NCI-H2227 (cell line): ENCODE measurements at regions not wholly inside any gene's neighbourhood (a gene's known extent, or its start where the extent isn't known, plus 50 kb on each side); places are given as distances from the start of the nearest gene placed in this dataset.
"Not testable (repeated sequence)": the region's sequence is repeated elsewhere in the genome, so short reads cannot be mapped to it uniquely, and the experiment has no call there.

Source experiments
- DNase-seq: peaks from one replicate; lab custom pipeline; 2025; ENCODE audit not compliant: unreplicated experiment; lab: John Stamatoyannopoulos, UW

DNA sequence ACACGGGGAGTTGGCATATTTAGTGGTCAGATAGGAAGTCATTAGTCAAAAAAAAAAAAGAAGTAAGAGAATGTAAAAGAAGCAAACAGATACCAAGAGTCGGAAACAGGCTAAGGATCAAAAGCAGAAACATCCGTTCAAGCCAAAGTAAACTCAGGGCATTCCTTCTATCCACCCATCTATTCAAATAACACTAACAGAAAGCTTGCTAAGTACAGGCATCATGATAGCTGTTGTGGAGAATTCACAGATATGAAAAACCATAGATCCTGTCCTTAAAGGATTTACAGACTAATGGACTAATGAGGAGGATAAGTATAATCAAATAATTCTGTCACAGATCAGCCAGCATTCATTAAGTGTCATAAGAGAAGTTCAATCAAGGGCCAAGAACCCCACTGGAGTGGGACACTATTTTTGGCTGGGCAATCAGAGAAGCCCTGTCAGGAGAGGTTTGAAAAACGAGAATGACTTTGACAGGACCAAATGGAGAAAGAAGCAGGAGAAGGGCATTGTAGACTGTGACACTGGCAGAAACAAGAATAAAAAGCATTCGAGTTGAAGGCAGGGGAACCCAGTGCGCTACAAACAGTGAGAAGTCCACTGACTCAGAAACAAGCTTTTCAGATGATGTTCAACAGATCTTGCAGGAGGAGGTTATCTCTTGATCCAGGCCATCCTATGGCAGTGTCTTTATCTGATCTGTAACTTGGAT lies 154.2 kb upstream of the TSLP start:
- no peak for DNase-seq

DNA sequence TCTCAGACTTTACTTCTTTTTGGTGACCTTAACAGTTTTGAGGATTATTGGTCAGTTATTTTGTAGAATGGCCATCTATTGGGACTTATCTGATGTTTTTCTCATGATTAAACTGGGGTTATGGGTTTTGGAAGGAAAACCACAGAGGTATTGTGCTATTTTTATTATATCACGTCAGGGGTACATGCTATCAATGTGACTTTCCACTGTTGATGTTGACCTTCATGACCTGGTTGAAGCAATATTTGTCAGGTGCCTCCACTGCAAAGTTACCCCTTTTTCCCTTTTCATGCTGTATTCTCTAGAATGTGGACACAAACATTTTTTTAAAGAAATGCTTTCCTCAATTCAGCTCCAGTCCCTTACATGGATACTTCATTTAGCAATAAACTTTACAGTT lies 152.8 kb upstream of the TSLP start:
- DNase-seq = no peak

DNA sequence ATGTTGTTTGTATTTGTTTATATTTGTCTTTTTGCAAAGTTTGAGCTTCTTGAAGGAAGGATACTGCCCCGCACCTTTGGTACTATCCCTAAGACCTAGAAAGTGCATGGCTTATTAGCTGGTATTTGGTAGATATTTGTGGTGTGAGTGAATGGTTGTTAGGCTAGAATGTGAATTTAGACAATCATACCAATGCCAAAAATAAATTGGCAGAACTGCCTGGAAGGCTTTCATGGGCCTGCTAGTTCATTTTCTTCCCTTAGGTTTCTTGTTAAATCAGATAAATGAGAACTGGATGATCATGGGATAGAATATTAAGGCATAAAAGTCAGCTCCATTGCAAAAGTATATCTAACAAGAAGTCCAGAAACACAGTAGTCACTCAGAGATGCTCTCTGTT lies 147.5 kb upstream of the TSLP start:
- no peak for DNase-seq

DNA sequence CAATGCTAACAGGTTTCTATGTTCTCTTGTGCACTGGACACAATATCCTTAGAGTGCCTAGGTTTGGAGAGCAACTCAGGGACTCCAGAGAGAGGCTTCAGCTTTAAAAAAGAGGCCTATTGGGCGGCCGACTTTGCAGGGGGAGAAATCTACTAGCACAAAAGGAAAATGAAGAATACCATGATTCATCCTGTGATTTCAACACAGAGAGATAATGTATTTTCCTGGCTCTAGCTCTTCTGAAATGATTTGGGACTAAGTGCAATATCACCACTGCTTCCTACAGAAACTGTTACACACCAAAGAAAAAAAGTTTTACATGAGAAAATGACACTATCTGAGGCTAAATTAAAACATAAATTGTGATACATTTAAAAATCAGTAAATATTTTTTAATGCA lies 146.1 kb upstream of the TSLP start:
- no peak for DNase-seq

DNA sequence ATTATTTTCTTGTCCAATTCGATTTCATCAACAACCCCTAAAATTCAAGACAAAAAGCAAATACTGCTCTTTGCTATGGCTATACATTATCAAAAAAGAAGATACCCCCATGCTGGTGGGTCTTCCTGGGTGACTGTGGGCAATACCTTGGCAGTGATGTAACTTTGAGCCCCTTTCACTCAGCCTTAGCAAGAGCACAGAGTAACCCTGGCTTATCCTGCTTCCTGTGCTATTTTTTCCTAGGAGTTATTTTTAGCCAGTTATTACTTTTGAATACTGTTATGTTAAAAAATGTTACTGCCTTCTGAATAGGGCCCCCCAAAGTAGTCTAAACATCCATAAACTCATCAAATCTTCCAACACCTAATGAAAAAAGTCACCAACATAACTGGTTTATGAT lies 145.6 kb upstream of the TSLP start:
- no peak for DNase-seq

DNA sequence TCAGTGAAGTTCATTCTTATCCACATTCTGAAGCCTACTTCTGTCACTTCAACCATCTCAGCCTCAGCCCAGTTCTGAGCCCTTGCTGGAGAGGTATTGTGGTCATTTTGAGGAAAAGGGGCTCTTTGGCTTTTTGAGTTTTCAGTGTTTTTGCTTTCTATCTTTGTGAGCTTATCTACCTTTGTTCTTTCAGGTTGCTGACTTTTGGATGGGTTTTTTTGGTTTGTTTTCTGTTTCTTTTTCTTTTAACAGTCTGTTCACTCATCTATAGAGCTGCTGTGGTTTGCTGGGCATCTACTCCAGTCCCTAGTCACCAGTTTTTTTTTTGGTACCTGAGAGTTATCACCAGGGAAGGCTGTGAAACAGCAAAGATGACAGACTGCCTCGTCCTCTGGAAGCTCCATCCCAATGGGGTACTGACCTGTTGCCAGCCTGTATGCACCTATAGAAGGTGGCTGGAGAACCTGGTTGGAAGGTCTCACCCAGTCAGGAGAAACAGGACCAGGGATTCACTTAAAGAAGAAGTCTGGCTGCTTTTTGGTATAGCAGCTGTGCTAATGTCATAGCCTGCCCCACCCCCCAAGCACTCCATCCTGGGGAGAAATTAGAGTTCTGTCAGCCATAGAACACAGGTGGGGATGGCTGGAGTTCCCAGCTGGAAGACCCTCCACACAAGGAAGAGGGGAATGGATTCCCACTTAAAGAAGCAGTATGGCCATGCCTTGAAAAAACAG lies 138.6 kb upstream of the TSLP start:
- DNase-seq = no peak

DNA sequence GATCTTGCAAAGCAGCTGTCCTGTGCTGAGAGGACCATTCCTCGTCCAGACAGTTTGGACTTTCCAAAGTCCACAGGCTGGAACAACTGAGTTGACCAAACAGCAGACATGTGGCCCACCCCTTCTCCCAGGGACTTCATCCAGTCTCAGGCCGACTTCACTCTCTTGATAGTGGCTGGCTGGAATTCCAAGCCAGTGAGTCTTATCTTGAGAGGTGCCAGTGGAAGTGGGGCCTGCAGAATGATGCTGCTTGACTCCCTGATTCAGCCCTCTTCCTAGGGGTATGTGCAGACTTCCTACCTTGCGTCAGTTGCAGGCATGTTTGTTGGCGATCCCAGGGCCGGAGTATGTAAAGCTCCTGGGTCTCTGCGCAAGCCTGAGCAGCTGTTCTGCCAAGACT lies 131.4 kb upstream of the TSLP start:
- DNase-seq = no peak

DNA sequence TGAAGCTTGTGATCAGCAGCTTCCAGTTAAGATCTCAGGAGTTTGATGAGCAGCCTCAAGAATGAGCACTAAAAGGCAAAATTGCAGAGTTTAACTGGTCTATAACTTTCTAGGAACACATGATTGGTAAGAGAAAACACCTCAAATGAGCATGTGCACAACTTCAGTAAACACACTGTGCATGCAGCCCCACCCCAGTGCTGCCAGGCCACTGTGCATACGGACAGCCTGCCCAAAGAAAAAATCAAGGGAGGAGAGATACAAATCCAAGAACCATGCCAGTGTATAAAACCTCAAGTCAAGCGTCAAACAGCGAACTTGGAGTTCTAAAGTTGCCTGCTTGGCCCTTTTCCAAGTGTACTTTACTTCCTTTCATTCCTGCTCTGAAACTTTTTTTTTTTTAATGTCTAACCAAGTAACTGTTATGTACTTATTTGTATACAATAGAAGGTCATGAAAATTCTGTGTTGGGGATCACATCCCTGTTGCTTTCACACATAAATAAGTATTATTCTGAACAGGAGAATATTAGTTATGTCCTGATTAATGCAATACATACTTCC lies 125.6 kb upstream of the TSLP start:
- DNase-seq = no peak

DNA sequence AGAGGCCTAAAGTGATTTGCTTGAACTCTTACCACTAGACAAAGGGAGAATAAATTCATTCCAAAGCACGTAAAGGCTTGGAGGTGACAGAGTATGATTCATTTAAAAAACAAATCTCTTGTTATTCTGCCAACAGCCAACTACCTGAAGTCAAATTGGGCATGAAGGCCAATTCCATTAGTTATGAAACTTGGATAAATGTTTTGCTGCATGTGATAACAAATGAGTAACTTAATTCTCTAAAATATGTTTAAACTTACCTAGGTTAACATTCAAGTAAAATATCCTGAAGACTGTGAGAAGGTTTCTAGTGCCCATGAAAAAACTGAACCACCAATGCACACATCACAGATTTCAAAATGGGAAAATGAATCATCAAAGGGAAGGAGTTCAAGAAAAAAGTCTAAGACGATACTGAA lies 120.1 kb upstream of the TSLP start:
- DNase-seq = no peak

DNA sequence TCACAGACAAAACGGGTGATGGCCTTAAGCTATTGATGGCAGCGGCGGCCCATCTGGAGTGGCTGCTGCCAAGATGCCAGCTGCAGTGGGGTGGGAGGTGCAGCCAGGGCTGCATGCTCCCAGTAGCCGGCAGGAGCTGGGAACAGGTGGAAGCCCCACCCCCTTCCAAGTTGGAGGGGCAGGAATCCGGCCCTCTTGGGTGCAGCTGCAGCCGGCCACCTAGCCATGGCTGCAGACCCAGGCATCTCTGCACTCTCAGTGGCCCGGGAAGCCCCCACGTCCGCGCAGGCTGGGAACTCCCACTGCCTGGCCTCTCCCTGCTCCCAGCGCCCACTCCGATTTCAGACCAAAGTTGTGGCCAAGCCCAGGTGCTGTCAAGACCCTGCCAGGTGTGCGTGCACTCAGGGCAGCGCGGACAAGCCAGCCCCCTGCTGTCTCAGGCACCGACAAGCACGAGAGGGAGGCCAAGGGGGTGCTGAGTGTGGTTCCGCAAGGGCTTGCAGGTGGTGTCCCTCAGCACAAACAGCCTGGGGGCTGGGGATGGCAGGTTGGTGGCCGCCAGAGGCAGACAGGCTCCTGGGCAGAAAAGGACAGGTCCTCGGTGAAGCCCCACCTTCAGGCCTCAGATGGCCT lies 115.1 kb upstream of the TSLP start:
- DNase-seq = no peak

DNA sequence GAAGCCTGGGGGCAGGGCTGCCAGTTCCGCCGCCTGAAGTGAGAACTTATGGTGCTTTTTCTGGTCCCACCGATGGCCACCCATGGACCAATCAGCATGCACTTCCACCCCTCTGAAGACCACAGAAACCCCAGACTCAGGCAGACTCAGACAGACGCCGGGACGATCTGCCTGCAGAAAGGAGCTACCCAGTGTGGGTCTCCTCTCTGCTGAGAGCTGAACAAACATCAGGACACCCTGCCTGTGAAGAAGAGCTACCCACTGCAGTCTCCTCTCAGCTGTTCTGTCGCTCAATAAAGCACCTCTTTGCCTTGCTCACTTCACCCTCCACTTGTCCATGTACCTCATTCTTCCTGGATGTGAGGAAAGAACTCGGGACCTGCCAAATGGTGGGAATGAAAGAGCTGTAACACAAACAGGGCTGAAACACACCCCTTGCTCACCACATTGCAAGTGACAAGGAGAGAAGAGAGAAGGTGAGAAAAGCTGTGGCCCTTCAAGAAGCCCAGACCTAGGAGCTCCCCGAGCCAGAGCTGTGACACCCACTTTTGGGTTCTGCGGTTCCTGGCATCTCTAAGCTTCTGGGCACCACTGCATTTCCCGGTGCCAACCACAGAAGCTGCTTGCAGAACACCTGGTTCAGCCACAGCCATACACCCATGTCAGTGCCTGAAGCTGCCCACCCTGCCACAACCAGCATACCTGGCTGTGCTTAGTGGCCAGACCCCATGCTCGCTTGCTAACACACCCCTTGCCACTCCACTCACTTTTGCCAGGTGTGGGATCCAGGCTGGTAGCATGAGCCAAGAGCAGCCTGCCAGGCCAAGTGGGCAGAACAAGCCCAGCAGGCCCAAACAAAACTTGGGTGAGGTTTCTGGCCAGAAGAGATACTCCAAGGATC lies 114.3 kb upstream of the TSLP start:
- DNase-seq = no peak

DNA sequence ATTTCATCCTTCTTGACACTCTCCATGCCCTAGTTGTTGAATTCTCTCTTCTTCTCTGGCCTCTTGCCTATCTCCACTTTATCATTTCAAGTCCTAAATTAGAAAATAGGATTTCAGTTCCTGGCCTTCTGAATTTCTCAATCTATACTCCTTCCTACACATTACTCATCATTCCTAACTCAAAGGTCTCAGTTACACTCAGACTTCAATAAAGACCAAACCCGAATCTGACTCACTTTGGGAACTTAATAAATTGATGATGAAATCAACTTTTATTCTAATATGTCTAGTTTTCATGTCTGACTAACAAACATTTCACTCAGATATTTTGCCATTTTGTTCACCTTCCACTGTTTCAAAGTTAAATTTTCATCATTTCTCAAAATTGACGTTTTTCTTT lies 113.6 kb upstream of the TSLP start:
- DNase-seq = no peak

DNA sequence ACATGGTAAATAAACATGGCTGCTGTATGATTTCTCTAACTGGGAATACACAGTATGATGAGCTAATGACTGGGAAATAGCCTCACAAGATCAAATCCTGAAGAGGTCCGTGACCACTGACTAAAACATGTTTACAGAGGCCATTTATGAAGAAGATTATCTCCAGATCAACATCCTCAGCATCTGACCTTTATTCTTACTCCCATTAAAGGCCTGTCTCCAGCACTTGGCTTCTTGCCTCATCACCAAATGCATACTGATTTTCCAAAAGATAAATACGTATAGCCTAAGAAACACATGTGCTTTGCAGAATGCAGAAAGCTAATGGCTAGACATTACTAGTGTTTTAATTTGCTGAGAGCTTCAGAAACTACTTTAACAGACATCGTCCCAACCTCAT lies 108.0 kb upstream of the TSLP start:
- DNase-seq = no peak

DNA sequence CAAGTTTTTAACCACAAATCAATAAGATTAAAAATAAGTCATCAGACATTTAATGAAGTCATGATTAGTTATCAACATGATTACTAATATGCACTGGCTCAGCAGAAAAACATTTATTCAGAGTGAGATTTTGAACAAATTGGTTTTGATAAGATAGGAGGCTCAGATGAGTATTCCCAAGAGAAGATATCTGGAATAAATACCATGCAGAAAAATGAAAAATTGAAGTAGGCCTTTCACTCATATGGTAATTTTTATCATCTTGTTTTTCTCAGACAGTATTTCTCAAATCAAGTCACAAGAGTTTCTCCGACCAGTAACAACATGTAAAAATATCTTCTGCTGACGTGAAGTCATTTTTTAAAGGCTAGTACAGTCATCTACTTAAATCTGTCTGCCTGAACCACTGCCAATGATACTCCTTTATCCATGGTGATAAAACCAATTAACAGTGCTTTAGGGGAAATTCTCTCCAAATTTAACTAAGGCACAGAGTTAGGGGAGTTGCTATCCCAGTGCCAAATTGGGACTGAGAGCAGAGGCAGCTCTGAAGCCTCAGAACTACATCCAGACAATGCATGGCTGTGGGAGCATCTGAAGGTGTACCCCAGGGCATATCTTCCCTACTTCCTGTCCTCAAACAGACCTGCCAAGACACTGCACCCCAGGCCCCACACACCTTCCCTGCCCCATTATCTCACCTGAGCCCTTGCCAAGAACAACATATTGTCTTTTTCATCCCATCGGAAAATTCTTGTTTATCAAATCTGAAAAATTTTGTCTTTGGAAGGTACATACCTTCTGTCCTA lies 105.5 kb upstream of the TSLP start:
- DNase-seq = no peak

DNA sequence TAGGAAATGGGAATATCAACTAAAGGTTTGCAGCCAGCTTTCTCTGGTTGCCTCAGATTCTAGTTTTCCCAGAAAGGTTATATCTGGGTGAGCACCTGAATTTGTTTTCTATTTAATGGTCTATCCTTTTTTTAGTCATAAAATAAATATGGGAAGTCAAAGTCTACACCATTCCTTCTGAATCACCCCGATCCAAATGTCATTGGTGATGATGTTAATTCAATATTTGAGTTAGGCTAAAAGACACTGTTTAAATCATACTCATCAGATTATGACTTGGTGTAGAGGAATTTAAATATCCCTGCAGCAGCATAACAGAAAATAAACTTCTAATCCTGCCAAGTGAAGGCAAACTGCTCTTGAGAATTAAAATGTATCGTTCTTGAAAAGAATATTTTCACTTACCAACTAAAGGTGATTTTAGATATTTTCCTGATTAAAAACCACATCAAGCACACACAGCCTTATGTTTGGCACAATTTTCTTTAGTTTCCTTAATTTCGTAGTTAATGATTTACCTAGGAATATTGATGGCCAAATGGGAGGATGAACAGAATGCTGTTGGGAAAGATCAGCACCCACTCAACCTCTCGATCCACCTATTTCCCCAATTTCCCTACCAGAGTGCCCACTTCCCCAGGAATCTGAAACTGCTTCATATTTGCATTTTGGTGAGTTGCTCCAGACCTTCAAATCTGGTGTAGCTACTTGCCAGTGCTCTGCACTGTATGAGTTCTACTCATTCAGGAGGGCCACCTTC lies 103.1 kb upstream of the TSLP start:
- no peak for DNase-seq

DNA sequence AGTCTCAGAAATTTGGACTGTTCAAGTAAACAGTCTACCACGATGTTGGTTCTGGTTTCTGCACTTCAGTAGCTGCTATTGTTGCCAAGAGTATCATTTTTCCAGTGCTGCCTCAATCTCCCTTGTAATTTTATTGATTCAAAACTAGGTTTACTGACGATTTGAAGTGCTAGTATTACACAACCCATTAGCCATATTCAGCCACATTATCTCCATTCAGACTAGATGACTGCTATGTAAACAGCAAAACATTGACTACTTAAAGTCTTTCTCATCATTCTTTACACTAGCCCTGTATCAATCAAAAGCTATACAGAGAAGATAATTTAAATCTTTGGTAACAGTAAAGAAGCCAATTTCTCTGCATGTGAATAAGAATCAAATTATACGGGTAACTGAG lies 102.0 kb upstream of the TSLP start:
- no peak for DNase-seq

DNA sequence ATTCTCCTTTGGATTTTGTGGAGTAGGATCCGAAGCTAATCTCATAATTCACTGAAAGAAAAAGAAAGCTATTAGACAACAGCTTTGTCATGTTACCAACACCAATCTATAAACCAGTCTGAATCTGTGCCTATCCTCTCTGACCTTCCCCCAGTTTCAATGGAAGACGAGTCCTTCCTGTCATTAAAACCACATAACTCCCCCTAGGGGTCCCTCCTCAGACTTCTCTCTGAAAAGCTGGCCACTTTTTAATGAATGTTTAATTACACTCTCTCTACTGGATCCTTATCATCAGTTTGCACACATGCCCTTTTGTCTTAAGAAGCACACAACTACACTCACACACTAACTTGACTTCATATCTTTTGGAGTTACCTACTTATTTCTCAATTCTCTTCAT lies 98.0 kb upstream of the TSLP start:
- DNase-seq = no peak

DNA sequence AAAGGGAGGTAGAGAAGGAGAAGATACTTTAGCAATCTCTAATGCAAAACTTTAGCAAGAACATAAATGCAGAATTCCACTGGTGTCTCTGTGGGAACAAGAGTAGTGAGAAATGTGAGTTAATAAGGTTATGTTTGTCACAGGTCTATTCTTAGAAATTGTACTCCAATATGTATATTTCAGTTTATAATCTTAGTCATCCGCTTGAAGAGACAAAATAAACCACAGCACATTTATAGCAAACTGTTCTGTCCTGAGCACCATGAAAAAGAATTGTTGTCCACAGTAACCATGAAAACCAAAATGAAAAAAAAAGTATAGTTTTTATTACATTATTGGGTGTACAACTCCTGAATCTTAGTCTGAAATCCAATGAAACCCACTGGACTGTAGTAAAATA lies 93.6 kb upstream of the TSLP start:
- DNase-seq = no peak

DNA sequence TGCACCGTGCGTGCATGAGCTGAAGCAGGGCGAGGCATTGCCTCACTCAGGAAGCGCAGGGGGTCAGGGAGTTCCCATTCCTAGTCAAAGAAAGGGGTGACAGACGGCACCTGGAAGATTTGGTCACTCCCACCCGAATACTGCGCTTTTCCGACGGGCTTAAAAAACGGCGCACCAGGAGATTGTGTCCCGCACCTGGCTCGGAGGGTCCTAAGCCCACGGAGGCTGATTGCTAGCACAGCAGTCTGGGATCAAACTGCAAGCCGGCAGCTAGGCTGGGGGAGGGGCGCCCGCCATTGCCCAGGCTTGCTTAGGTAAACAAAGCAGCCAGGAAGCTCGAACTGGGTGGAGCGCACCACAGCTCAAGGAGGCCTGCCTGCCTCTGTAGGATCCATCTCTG lies 85.6 kb upstream of the TSLP start:
- not testable (repeated sequence) for DNase-seq

DNA sequence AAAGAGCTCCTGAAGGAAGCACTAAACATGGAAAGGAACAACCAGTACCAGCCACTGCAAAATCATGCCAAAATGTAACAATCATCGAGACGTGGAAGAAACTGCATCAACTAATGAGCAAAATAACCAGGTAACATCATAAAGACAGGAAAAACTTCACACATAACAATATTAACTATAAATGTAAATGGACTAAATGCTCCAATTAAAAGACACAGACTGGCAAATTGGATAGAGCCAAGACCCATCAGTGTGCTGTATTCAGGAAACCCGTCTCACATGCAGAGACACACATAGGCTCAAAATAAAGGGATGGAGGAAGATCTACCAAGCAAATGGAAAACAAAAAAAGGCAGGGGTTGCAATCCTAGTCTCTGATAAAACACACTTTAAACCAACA lies 83.9 kb upstream of the TSLP start:
- DNase-seq = not testable (repeated sequence)
